ENCODE measurements at regions not wholly inside any gene's neighbourhood (a gene's known extent, or its start where the extent isn't known, plus 50 kb on each side); places are given as distances from the start of the nearest gene placed in this dataset.

DNA sequence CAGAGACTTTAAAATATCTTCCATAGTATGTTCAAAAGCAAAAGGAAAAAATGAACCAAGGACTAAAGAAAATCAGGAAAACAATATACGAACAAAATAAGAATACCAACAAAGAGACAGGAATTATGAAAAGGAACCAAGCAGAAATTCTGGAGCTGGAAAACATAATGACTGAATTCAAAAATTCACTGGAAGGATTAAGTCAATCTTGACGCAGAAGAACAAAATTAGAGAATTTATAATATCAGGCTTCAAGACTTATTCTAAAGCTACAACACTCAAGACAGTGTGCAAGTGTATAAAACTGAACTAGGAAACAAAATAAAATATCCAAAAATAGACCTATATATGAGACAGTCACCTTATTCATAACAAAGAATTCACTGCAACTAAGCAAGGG, 56.9 kb upstream of the GYPC start:
- DNase-seq (ENCODE audit: low spot score), result no peak

DNA sequence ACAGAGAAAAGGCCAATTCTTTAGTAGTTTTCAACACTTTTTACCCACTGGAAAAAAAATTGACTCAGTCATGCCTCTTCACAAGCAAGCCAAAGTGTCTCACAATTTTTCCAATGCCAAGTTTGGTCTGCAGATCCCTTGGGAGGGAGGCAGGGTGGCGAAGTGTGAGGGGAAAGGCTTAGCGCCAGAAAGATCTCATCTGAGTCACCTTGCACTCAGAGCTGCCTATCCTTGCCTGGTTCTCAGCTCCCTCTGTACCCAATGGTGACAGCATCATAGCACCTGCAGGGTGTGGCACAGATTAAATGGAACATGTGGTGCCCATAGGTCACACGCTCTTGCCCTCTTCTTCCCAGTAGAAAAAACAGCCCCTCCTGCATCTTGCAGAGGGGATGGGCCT, 55.2 kb upstream of the GYPC start:
- DNase-seq (ENCODE audit: low spot score), result no peak

DNA sequence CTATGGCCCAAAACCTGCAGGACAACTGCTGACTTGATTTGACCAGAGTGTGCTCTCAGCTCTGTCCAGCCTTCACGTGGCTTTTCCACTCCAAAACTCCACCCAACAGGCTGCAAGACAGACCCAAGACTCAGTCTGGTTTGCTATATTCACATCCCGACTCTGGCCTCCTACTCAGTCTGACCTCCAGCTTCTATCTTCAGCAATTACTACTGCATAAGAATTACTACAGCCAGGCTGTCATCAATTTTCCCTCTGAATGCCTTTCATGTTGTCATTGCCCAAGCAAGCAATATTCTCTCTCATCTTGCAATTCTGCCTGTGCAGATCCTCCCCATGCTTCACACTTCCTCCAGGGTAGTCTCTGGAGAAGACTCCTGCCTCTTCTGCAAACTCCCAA, 53.6 kb upstream of the GYPC start:
- DNase-seq (ENCODE audit: low spot score), result no peak

Measured in germinal center (tissue), 1 donor.